OCI-M1 (cell line): ENCODE measurements at regions not wholly inside any gene's neighbourhood (a gene's known extent, or its start where the extent isn't known, plus 50 kb on each side); places are given as distances from the start of the nearest gene placed in this dataset.
"Not testable (repeated sequence)": the region's sequence is repeated elsewhere in the genome, so short reads cannot be mapped to it uniquely, and the experiment has no call there.

Experiments
- DNase-seq: peaks from one replicate; lab custom pipeline; 2025; lab: John Stamatoyannopoulos, UW

DNA sequence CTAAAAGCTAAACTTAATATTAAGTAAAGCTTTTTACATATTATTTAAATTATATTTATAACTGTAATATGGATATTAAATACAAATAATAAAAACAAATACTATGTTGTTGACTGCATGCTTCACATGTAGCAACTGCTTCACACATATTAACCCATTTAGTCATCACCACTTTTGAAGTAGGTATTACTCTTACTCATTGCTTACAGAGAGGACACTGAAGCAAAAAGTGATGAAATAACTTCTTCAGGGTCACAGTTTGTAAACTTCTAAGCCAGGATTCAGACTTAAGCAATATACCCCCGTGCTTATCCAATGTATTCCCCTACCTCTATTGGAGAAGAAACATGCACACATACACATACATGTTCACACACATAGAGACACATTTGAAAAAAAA is 166.6 kb downstream of the DKK2 start:
- DNase-seq = no peak

DNA sequence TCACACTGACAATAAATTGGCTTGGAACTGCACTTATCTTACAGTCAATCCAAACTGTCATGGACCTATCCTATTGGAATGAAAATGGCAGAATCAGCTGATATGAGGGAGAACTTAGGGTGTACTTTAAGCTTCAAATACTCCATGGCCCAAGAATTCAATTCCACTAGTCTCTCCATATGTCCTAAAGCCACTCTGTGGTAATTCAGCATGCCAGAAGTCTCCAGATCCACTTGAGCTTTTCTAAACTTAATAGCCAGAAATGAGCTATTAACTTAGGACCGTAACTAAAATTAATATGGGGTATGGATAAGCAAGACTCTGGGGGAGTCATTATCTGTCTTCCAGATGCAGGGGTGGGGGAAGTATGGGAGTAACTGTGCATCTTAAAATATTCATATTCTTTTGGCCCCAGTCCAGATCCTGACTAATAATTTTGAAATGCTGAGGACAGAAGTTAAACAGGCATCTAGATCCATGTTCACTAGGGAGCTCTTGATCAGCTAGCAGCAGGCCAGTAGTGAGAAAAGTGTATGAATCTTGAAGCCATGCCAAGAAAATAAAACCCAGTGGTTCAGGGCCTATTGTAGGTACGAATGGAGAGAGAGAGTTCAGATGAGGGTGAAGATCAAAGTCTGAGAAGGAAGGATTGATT is 167.6 kb downstream of the DKK2 start:
- DNase-seq = peak; percentile 3

GRCh38 chr4:106864231-106864630 is 171.9 kb downstream of the DKK2 start:
- no peak for DNase-seq

GRCh38 chr4:106854569-106855351 is 181.4 kb downstream of the DKK2 start:
- DNase-seq = no peak

DNA sequence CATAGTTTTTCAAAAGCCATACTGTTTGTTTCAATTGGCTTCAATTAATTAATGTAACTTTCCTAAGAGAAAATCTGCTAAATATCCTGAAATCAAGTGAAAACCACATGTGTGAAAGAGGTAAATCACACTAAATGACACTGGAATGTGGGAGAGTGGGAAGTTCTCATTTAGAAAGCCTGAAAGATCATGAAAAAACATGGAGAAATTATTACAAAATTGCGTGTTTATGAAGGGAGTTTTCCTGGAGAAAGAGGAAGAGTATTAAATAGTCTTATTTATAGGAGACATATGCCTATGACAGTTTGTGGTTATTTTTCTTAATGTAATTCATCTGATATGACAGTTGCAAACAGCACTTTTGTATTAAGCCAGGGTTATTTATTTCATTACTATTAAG is 183.7 kb downstream of the DKK2 start:
- DNase-seq = no peak

DNA sequence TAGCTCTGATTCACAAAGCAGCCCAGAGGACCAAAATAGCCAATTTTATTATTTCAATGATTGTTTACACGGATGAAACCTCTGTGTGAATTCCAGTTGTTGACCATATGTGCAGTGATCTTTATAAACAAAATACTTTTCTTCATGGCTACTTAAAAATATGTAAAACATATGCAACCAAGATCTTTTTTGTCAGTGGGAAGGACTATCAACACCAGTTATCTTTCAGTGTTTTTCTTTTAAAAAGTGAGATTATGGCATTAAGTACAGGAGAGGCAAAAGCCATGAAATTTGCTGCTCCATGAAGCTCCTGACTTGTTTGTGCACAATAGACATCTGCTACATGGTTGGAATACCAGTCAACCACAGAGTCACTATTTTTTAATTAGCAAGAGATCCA is 184.4 kb downstream of the DKK2 start:
- no peak for DNase-seq

GRCh38 chr4:106850691-106851090 is 185.4 kb downstream of the DKK2 start:
- no peak for DNase-seq

- no peak for DNase-seq
Measured at GRCh38 chr4:106835919-106836318, 200.2 kb downstream of the DKK2 start.

GRCh38 chr4:106830879-106831278 is 205.2 kb downstream of the DKK2 start:
- no peak for DNase-seq

DNA sequence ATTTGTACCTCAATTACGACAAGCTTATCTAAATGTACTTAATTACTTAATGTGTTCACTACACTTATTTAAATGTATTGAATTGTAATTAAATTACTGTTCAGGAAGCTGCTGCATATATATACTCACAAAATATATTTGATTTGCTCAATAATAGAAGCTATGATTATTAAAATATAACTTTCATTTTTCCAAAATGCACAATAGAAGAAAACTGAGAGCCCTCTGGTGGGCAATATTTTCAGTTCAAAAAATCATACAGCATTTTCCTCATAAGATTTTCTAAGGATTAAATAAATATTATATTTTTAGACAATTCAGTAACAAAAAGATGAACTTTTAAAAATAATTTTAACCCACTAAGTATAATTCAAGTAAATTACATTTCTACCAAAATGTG is 217.3 kb downstream of the DKK2 start:
- peak; percentile 22 for DNase-seq

- DNase-seq = no peak
Measured at GRCh38 chr4:106816496-106816895, 219.6 kb downstream of the DKK2 start.

DNA sequence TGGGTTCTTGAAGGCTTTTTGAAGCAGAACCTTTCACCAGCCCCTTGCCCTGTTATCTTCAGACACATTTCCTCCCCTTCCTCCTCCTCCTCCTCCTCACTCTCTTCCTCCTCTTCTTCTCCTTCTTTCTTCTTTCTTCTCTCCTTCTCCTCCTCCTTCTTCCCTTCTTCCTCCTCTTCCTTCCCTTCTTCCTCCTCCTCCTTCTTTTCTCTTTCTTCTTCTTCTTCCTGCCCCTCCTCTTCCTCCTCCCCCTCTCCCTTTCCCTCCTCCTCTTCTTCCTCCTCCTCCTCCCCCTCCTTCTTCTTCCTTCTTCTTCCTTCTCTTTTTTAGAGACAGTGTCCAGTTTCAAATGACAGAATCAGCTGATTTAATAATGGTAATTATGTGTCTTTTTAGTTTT is 226.0 kb downstream of the DKK2 start:
- no peak for DNase-seq

GRCh38 chr4:106809076-106809475 is 227.0 kb downstream of the DKK2 start:
- DNase-seq = peak; percentile 70

- DNase-seq = no peak
Measured at GRCh38 chr4:106806158-106806797, 229.8 kb downstream of the DKK2 start.

DNA sequence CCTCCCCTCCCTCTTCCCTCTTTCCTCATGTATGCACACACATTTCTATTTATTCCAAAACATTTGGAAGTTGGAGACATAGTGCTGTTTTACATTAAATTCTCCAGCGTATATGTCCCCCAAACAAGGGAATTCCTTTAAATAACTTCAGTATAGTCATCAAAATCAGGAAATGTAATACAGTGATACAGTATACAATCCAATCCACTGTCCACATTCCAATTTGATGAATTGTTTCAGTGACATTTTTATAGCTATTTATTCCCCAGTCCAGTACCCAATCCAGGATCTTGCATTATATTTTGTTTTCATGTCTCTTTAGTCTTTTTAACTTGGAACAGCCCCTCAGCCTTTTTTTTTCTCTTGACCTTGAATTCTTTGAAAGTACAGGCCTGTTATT is 233.0 kb downstream of the DKK2 start:
- DNase-seq = no peak

DNA sequence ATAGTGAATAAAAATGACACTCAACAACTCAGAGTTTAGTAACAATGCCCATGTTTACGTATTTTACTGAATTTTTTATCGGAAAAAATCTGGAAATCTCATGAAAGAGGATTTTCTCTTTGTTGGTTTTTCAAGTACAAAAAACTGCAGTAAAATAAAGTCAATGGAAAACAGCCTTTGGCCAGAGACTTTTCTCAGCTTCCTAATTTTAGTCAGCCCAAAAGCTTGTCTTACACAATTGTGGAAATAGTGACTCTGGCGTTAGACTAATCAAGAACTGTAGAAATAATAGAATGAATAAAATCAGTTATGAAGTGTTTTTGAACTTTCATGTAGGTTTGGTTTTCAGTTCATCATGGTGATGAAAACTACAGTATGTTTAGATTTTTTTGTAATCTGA is 234.7 kb downstream of the DKK2 start:
- no peak for DNase-seq

GRCh38 chr4:106796876-106797275 is 239.2 kb downstream of the DKK2 start:
- no peak for DNase-seq

- DNase-seq = no peak
Measured at GRCh38 chr4:106795326-106795725, 240.8 kb downstream of the DKK2 start.

DNA sequence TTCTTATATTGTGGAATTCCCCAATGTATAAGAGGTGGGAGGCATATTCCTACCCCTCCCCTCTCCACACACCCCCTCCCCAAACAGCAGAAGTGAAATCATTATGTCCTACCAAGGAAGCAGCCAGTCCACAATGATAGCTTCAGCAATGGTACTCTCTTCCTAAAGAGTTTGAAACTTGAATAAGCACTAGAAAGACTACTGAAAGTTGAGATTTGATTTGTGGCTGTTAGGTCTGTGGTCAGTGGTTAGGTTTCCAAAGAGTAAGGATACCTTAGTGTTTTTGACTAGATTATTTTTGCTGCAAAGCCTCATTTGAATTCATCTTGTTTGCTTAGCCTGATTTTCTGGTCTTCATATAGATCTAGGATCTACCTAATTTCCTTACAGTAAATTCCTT is 242.2 kb downstream of the DKK2 start:
- DNase-seq = no peak

DNA sequence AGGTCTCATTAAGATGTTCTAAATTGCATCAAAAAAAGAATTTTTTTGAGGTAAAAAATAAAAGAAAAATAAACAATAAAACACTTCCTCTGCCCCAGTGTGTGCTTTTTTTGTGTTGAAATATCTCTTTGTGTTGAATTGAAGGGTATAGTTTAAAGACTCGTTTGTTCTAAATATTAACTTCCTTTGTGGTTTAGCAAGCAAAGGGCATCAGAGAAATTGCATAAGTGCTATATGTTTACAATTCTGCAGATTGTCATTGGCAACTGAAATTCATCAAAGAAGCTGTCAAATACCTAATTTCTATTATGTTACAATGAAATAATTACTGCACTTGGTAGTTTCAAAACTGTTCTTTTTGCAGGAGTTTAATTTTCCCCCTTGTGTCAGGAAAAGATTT is 260.5 kb downstream of the DKK2 start:
- no peak for DNase-seq

DNA sequence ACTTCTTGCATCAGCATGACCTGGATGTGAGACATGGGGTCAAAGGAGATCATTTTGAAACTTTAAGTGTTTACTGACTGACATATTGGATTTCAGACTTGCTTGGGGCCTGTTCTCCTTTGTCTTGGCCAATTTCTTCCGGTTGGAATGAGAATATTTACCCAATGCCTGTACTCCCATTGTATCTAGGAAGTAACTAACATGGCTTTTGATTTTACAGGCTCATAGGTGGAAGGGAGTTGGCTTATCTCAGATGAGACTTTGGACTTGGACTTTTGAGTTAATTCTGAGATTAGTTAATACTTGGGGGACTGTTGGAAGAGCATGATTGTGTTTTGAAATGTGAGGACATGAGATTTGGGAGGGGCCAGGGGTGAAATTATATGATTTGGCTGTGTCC is 262.1 kb downstream of the DKK2 start:
- not testable (repeated sequence) for DNase-seq

DNA sequence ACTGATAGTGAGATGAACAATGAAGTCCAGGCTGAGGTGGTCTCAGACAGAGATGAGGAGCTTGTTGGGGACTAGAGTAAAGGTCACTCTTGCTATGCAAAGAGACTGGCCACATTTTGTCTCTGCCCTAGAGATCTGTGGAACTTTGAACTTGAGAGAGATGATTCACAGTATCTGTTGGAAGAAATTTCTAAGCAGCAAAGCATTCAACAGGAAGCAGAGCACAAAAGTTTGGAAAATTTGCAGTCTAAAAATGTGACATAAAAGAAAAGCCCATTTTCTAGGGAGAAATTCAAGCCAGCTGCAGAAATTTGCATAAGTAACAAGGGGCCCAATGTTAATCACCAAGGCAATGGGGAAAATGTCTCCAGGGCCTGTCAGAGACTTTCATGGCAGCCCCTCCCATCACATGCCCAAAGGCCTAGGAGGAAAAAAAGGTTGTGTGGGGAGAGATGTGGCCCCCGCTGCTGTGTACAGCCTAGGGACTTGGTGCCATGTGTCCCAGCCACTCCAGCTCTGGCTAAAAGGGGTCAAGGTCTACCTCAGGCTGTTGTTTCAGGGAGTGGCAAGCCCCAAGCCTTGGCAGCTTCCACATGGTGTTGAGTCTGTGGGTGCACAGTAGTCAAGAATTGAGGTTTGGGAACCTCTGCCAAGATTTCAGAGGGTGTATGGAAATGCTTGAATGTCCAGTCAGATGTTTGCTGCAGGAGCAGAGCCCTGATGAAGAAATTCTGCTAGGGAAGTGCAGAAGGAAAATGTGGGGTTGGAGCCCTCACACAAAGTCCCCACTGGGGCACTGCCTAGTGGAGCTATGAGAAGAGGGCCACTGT is 262.8 kb downstream of the DKK2 start:
- DNase-seq = no peak
